IMR-90 (cell line): ENCODE measurements at regions not wholly inside any gene's neighbourhood (a gene's known extent, or its start where the extent isn't known, plus 50 kb on each side); places are given as distances from the start of the nearest gene placed in this dataset.
"Not testable (repeated sequence)": the region's sequence is repeated elsewhere in the genome, so short reads cannot be mapped to it uniquely, and the experiment has no call there.

Experiments used
- ATAC-seq: fragments of 200-7000 bp; cut with Tn5 transposase; 2 replicates; pipeline ENCODE4 v1.9.1; 2020; ENCODE audit warnings: low read depth, mild to moderate bottlenecking, moderate library complexity
- BruUV-seq: library from RNA; stranded (reverse); fragments of 400-500 nt; replicated peaks from 2 replicates; lab custom pipeline; 2021; lab: Mats Ljungman, UMichigan
- CTCF ChIA-PET: fragments of 300-600 bp; formaldehyde crosslinking; extraction: SDS; loops from one replicate; lab custom pipeline; 2021; ENCODE audit warnings: antibody characterized with exemption; lab: Yijun Ruan, JAX
- POLR2A ChIA-PET: fragments of 300-600 bp; sonication (Branson Sonifier 250); formaldehyde crosslinking; loops from one replicate; lab custom pipeline; 2022; ENCODE audit warnings: antibody characterized with exemption; ENCODE audit not compliant: unreplicated experiment; lab: Charles Lee
- DNase-seq: peaks from one replicate; pipeline ENCODE4 v3.0.0; 2013
- H2AFZ ChIP-seq: replicated peaks from 2 replicates; pipeline ENCODE3; 2013; ENCODE audit warnings: low read length, mild to moderate bottlenecking; ENCODE audit not compliant: poor library complexity
- H2AK5ac ChIP-seq: 2 replicates; pipeline ENCODE4 v1.6.1; 2013; ENCODE audit warnings: low read depth, low read length, inconsistent platforms
- H2AK9ac ChIP-seq: replicated peaks from 2 replicates; pipeline ENCODE3; 2013; ENCODE audit warnings: mild to moderate bottlenecking, low read depth, low read length, moderate library complexity; ENCODE audit not compliant: poor library complexity
- H2BK120ac ChIP-seq: 2 replicates; pipeline ENCODE4 v1.6.1; 2013; ENCODE audit warnings: low read depth, low read length, inconsistent platforms
- H2BK15ac ChIP-seq: 3 replicates; pipeline ENCODE4 v1.6.1; 2013; ENCODE audit warnings: low read depth, low read length, inconsistent platforms
- H2BK20ac ChIP-seq: 2 replicates; pipeline ENCODE4 v1.6.1; 2013; ENCODE audit warnings: low read depth, mild to moderate bottlenecking, inconsistent platforms, low read length, moderate library complexity
- H2BK5ac ChIP-seq: 2 replicates; pipeline ENCODE4 v1.6.1; 2013; ENCODE audit warnings: mild to moderate bottlenecking, low read depth, low read length, inconsistent platforms; ENCODE audit not compliant: poor library complexity, severe bottlenecking
- H3K14ac ChIP-seq: replicated peaks from 2 replicates; pipeline ENCODE4 v1.6.1; 2013; ENCODE audit warnings: low read depth, low read length, inconsistent platforms
- H3K18ac ChIP-seq: 2 replicates; pipeline ENCODE4 v1.6.1; 2013; ENCODE audit warnings: low read depth, low read length, control low read depth
- H3K23ac ChIP-seq: 2 replicates; pipeline ENCODE4 v1.6.1; 2013; ENCODE audit warnings: low read depth, low read length, inconsistent platforms
- H3K27ac ChIP-seq: 2 replicates; pipeline ENCODE4 v1.5.1; 2013; ENCODE audit warnings: mild to moderate bottlenecking, control low read depth, low read length; ENCODE audit not compliant: insufficient read depth
- H3K27me3 ChIP-seq: 2 replicates; pipeline ENCODE4 v1.6.1; 2013; ENCODE audit warnings: low read length; ENCODE audit not compliant: control insufficient read depth, insufficient read depth
- H3K36me3 ChIP-seq: 2 replicates; pipeline ENCODE4 v1.6.1; 2013; ENCODE audit warnings: low read length, mixed read lengths; ENCODE audit not compliant: control insufficient read depth, insufficient read depth
- H3K4ac ChIP-seq: 2 replicates; pipeline ENCODE4 v1.6.1; 2013; ENCODE audit warnings: low read depth, low read length, inconsistent platforms
- H3K4me1 ChIP-seq: 2 replicates; pipeline ENCODE4 v1.6.1; 2013; ENCODE audit warnings: low read length, mixed read lengths; ENCODE audit not compliant: control insufficient read depth, insufficient read depth
- H3K4me2 ChIP-seq: 2 replicates; pipeline ENCODE4 v1.6.1; 2013; ENCODE audit warnings: low read depth, mild to moderate bottlenecking, control low read depth, low read length, moderate library complexity
- H3K4me3 ChIP-seq: 2 replicates; pipeline ENCODE4 v1.5.1; 2013; ENCODE audit warnings: low read depth, mild to moderate bottlenecking, control low read depth, low read length, moderate library complexity; ENCODE audit not compliant: insufficient read depth
- H3K56ac ChIP-seq: 2 replicates; pipeline ENCODE4 v1.6.1; 2013; ENCODE audit warnings: low read length, inconsistent platforms; ENCODE audit not compliant: insufficient read depth; ENCODE audit errors: extremely low read depth
- H3K79me1 ChIP-seq, 2 experiments: 2 replicates each; pipeline ENCODE4 v1.6.1; 2013; ENCODE audit warnings: low read length in 2 of 2, inconsistent platforms in 1 of 2, low read depth in 1 of 2
- H3K9ac ChIP-seq: 2 replicates; pipeline ENCODE4 v1.6.1; 2013; ENCODE audit warnings: low read depth, low read length, control low read depth
- H3K9me1 ChIP-seq: 2 replicates; pipeline ENCODE4 v1.6.1; 2013; ENCODE audit warnings: low read length, inconsistent platforms; ENCODE audit not compliant: insufficient read depth
- H3K9me3 ChIP-seq: 2 replicates; pipeline ENCODE4 v1.6.1; 2013; ENCODE audit warnings: low read length; ENCODE audit not compliant: control insufficient read depth, insufficient read depth
- H4K20me1 ChIP-seq: 2 replicates; pipeline ENCODE4 v1.6.1; 2013; ENCODE audit warnings: low read length, inconsistent platforms; ENCODE audit not compliant: insufficient read depth
- H4K5ac ChIP-seq: 2 replicates; pipeline ENCODE4 v1.6.1; 2013; ENCODE audit warnings: mild to moderate bottlenecking, low read depth, low read length, control low read depth
- H4K8ac ChIP-seq, 2 experiments: 2 replicates each; pipeline ENCODE4 v1.6.1; 2013; ENCODE audit warnings: low read depth in 2 of 2, low read length in 2 of 2, control low read depth in 1 of 2, inconsistent platforms in 1 of 2
- H4K91ac ChIP-seq: 2 replicates; pipeline ENCODE4 v1.6.1; 2013; ENCODE audit warnings: low read depth, low read length, inconsistent platforms; ENCODE audit not compliant: insufficient read depth
- CEBPB ChIP-seq: IDR thresholded peaks from 2 replicates; pipeline ENCODE4 v1.6.1; 2012; ENCODE audit warnings: low read depth, low read length, improper control_type of control experiment
- WGBS, 2 experiments: methylation state at CpG; one replicate each; pipeline versions ENCODE4 v1.1.5 to v1.1.7; 2013; ENCODE audit warnings: missing lambda C conversion rate in 2 of 2; ENCODE audit not compliant: insufficient read length in 1 of 2; ENCODE audit errors: extremely low coverage in 2 of 2; 5-methylcytosine and 5-hydroxymethylcytosine counted together
- dilution Hi-C: fragments of 300-500 bp; cut with HindIII; formaldehyde crosslinking; loops from one replicate; pipeline ENCODE4 v1.14.3; 2018; ENCODE audit warnings: low sequenced_read_pairs; ENCODE audit not compliant: unreplicated experiment
- in situ Hi-C: fragments of 300-500 bp; cut with MboI; formaldehyde crosslinking; loops from 3 replicates; pipeline ENCODE4 v1.14.3; 2019; ENCODE audit warnings: low sequenced_read_pairs, inconsistent platforms, mixed read lengths
- intact Hi-C: fragments of 100-400 bp; cut with micrococcal nuclease; formaldehyde crosslinking; loops from 2 replicates; pipeline ENCODE4 v1.10.0; 2022

DNA sequence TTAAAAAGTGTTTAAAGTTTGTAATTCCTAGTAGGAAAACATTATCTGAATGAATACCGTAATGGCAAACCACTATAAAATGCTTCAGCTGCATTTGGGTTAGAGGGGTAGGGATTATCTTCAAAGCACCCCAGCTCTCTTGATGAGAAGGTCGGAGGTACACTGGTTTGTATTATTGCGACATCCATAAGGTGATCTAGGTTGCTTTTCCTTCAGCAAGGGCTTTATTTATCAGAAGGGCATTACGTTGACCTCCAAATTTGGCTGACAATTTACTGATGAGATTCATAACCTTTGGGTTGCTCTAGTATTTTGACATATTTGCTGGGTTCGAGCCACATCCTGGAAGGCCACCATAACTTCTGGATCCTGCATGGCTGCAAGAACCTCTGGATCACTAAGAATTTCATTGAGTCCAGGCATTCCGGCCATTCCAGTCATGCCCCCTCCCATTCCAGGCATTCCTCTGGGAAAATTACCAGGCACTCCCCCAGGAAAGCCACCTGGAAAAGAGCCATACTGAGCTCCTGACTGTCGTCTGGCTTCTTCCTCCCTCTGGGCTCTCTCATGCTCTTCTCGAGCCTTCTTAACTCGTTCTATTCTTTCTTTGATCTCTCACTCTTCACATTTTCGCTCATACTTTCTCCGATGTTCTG lies 83.6 kb upstream of the EXOC4 start:
- H2BK15ac ChIP-seq, H4K5ac ChIP-seq, H3K56ac ChIP-seq, H2AK5ac ChIP-seq, H3K9ac ChIP-seq, H3K4ac ChIP-seq, H3K4me2 ChIP-seq, H2BK120ac ChIP-seq, H3K18ac ChIP-seq, H3K9me3 ChIP-seq, H3K4me3 ChIP-seq, H3K23ac ChIP-seq, dilution Hi-C loops, H2AFZ ChIP-seq, H3K14ac ChIP-seq, in situ Hi-C loops, ATAC-seq, H3K4me1 ChIP-seq, H3K79me1 ChIP-seq, H2AK9ac ChIP-seq, H3K9me1 ChIP-seq, H2BK20ac ChIP-seq, DNase-seq, H4K20me1 ChIP-seq, H4K91ac ChIP-seq, H3K27ac ChIP-seq, H2BK5ac ChIP-seq, intact Hi-C loops, BruUV-seq, H3K36me3 ChIP-seq, H4K8ac ChIP-seq, H3K27me3 ChIP-seq, CTCF ChIA-PET, POLR2A ChIA-PET: not testable (repeated sequence)
- WGBS, 2 experiments = no CpG with 5 or more reads among the region's 11 CpGs
- TF ChIP-seq CEBPB = 0 out of 2 replicates have a peak, but pooled peaks have one; percentile 19

DNA sequence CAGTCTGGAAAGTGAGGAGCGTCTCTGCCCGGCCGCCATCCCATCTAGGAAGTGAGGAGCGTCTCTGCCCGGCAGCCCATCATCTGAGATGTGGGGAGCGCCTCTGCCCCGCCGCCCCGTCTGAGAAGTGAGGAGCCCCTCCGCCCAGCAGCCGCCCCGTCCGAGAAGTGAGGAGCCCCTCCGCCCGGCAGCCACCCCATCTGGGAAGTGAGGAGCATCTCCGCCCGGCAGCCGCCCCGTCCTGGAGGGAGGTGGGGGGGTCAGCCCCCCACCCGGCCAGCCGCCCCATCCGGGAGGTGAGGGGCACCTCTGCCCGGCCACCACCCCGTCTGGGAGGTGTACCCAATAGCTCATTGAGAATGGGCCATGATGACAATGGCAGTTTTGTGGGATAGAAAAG lies 75.4 kb upstream of the EXOC4 start:
- H3K9me1 ChIP-seq, H3K14ac ChIP-seq, intact Hi-C loops, H3K4ac ChIP-seq, H2AK5ac ChIP-seq, H4K91ac ChIP-seq, H3K27me3 ChIP-seq, H2BK20ac ChIP-seq, H3K56ac ChIP-seq, H3K18ac ChIP-seq, H3K23ac ChIP-seq, ATAC-seq, H3K36me3 ChIP-seq, H2AK9ac ChIP-seq, H2BK120ac ChIP-seq, H4K8ac ChIP-seq, H3K9ac ChIP-seq, H3K27ac ChIP-seq, H3K4me3 ChIP-seq, H3K4me1 ChIP-seq, H2BK15ac ChIP-seq, in situ Hi-C loops, POLR2A ChIA-PET, H4K20me1 ChIP-seq, DNase-seq, H4K5ac ChIP-seq, H3K79me1 ChIP-seq, H2AFZ ChIP-seq, H2BK5ac ChIP-seq, H3K4me2 ChIP-seq, dilution Hi-C loops, CTCF ChIA-PET, BruUV-seq, H3K9me3 ChIP-seq: not testable (repeated sequence)
- WGBS, 2 experiments = no CpG with 5 or more reads among the region's 24 CpGs
